Body of pancreas (tissue), 4 donors: ENCODE measurements at regions not wholly inside any gene's neighbourhood (a gene's known extent, or its start where the extent isn't known, plus 50 kb on each side); places are given as distances from the start of the nearest gene placed in this dataset.

Source experiments
- POLR2A ChIP-seq, 3 donors: fragments of 450-650 bp; IDR thresholded peaks; one replicate each; pipeline ENCODE4 v1.6.1; 2016; ENCODE audit warnings: antibody characterized with exemption in 3 of 3, mild to moderate bottlenecking in 2 of 3
- TF ChIP-seq, protein P1 (sequence below), 7 experiments: fragments of 450-650 bp in 4 of 7; fragments of 200-600 bp in 3 of 7; sonication (generic) in 3 of 7; IDR thresholded peaks; one replicate each; pipeline ENCODE4 v1.5.1; 2016 to 2019; ENCODE audit warnings: antibody characterized with exemption in 7 of 7

DNA sequence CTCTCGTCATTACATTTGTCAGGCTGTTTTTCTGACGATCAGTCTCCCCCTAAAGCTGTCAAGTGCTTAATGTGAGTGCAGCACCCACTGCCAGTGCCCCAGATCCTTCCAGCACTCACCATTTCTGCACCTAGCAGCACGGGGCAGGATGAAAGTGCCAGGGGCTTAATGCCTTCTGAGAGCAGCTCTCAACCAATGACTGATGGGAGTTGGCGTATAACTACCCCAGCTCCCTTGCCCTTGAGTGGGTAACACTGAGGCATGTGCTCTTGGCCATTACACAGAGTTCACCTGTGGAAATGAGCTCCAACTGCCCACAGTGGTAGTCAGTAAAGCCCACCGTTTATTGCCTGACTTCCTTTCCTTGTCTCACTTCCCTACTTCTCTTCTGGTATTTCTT, 226.2 kb upstream of the BCOR start:
- no peak for TF ChIP-seq POLR2A (IDR thresholded peaks at IDR 0.05)
- TF ChIP-seq, protein P1, sequence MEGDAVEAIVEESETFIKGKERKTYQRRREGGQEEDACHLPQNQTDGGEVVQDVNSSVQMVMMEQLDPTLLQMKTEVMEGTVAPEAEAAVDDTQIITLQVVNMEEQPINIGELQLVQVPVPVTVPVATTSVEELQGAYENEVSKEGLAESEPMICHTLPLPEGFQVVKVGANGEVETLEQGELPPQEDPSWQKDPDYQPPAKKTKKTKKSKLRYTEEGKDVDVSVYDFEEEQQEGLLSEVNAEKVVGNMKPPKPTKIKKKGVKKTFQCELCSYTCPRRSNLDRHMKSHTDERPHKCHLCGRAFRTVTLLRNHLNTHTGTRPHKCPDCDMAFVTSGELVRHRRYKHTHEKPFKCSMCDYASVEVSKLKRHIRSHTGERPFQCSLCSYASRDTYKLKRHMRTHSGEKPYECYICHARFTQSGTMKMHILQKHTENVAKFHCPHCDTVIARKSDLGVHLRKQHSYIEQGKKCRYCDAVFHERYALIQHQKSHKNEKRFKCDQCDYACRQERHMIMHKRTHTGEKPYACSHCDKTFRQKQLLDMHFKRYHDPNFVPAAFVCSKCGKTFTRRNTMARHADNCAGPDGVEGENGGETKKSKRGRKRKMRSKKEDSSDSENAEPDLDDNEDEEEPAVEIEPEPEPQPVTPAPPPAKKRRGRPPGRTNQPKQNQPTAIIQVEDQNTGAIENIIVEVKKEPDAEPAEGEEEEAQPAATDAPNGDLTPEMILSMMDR (IDR thresholded peaks at IDR 0.05), result no peak
